A673 (cell line): ENCODE measurements at regions not wholly inside any gene's neighbourhood (a gene's known extent, or its start where the extent isn't known, plus 50 kb on each side); places are given as distances from the start of the nearest gene placed in this dataset.

Experiments used
- EZH2 ChIP-seq: fragments of 200-600 bp; sonication (generic); IDR thresholded peaks from 2 replicates; pipeline ENCODE4 v1.6.1; 2017; ENCODE audit warnings: borderline replicate concordance, low read depth, mild to moderate bottlenecking, mixed read lengths, antibody characterized with exemption, low read length; ENCODE audit not compliant: poor library complexity, severe bottlenecking
- TF ChIP-seq, protein P1 (sequence below): fragments of 300-800, 200-600 bp; sonication (generic); conservative IDR thresholded peaks from 2 replicates; pipeline ENCODE4 v1.5.1; 2017; ENCODE audit warnings: low read depth, mild to moderate bottlenecking, antibody characterized with exemption, low read length, moderate library complexity, mixed read lengths

DNA sequence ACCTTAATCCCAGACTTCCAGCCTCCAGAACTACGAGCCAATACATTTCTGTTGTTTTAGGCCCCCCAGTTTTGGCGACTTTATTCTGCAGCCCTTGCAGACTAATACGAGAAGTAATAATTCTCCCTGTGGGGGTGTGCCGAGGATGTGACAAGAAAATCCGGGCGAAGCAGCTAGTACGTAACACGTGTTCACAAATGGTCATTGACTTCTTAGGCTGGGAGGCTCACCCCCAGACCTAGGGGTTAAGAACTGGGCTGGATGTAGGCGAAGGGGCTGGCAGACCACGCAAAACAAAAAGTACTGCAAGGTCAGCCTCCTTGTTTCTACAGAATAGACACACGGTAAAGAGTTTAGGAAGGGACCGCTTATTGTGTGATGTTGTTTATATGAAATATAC, 69.8 kb upstream of the ESRRB start:
- TF ChIP-seq, protein P1, sequence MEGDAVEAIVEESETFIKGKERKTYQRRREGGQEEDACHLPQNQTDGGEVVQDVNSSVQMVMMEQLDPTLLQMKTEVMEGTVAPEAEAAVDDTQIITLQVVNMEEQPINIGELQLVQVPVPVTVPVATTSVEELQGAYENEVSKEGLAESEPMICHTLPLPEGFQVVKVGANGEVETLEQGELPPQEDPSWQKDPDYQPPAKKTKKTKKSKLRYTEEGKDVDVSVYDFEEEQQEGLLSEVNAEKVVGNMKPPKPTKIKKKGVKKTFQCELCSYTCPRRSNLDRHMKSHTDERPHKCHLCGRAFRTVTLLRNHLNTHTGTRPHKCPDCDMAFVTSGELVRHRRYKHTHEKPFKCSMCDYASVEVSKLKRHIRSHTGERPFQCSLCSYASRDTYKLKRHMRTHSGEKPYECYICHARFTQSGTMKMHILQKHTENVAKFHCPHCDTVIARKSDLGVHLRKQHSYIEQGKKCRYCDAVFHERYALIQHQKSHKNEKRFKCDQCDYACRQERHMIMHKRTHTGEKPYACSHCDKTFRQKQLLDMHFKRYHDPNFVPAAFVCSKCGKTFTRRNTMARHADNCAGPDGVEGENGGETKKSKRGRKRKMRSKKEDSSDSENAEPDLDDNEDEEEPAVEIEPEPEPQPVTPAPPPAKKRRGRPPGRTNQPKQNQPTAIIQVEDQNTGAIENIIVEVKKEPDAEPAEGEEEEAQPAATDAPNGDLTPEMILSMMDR, result no peak
- TF ChIP-seq EZH2, result no peak
